ENCODE measurements at regions not wholly inside any gene's neighbourhood (a gene's known extent, or its start where the extent isn't known, plus 50 kb on each side); places are given as distances from the start of the nearest gene placed in this dataset.

GRCh38 chr6:80541886-80542285, 435.4 kb downstream of the BCKDHB start:
- TF ChIP-seq, protein P1, sequence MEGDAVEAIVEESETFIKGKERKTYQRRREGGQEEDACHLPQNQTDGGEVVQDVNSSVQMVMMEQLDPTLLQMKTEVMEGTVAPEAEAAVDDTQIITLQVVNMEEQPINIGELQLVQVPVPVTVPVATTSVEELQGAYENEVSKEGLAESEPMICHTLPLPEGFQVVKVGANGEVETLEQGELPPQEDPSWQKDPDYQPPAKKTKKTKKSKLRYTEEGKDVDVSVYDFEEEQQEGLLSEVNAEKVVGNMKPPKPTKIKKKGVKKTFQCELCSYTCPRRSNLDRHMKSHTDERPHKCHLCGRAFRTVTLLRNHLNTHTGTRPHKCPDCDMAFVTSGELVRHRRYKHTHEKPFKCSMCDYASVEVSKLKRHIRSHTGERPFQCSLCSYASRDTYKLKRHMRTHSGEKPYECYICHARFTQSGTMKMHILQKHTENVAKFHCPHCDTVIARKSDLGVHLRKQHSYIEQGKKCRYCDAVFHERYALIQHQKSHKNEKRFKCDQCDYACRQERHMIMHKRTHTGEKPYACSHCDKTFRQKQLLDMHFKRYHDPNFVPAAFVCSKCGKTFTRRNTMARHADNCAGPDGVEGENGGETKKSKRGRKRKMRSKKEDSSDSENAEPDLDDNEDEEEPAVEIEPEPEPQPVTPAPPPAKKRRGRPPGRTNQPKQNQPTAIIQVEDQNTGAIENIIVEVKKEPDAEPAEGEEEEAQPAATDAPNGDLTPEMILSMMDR (IDR thresholded peaks at IDR 0.05; ENCODE audit: poor library complexity, severe bottlenecking): no peak
- Histone ChIP-seq H3K4me1 (ENCODE audit: insufficient read depth, poor library complexity, severe bottlenecking) (peaks cover 19% of the 10 kb centered on the region), H3K4me3 (ENCODE audit: severe bottlenecking) (no peak overlapping the region), H3K27ac (ENCODE audit: poor library complexity, severe bottlenecking) (peak overlapping the region; percentile 96), H3K27me3 (ENCODE audit: insufficient read depth, poor library complexity, severe bottlenecking) (no peaks in the 10 kb centered on the region), H3K9me3 (ENCODE audit: severe bottlenecking) (no peaks in the 10 kb centered on the region), H3K36me3 (ENCODE audit: low read depth) (no peaks in the 10 kb centered on the region)
- no peak for ATAC-seq (ENCODE audit: low read depth)
- DNase-seq (ENCODE audit: low spot score): no peak

DNA sequence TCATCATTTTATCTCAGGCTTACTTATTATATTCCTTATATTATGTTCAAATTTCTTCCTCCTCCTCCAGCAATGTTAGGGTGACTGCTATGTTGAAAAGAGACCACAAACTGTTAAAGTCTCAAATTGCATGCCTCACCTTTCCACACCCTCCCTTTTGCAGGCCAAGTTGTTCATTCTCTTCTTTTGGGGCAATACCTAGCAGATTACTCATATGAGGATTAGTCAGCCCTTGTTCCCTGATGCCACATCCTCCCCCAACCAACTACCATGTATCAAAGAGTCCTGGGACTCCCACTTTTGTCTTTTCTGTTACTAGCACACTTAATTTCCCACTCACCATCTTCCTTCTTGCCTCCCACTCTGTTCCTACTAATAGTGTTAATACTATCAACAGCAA, 434.7 kb downstream of the BCKDHB start:
- Histone ChIP-seq H3K27me3 (ENCODE audit: insufficient read depth, poor library complexity, severe bottlenecking) (no peaks in the 10 kb centered on the region), H3K4me1 (ENCODE audit: insufficient read depth, poor library complexity, severe bottlenecking) (peaks cover 26% of the 10 kb centered on the region)
- no peak for DNase-seq (ENCODE audit: low spot score)

DNA sequence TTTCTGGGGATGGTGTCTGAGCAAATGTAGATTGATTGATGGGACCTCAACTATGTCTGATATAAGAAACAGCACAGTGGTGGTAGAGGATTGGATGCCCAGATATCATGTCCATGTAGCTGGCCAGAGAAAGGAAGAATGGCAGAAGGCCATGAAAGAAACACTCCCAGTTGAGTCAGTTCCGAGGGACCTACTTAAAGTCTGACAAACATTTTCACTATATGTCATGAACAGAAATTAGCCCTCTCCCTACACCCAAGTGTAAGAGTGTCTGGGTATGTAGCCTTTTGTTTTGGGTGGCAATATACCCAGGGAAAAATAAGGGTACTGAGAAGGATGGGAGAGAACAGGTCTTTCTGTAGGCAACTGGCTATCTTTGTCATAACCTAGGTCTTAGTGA, 434.2 kb downstream of the BCKDHB start:
- H3K4me1 ChIP-seq (ENCODE audit: insufficient read depth, poor library complexity, severe bottlenecking): peaks cover 27% of the 10 kb centered on the region
- ATAC-seq (ENCODE audit: low read depth) (peak; percentile 20; the same call in 2 of the 3 replicates), DNase-seq (ENCODE audit: low spot score) (no peak)
- no peaks in the 10 kb centered on the region for H3K27me3 ChIP-seq (ENCODE audit: insufficient read depth, poor library complexity, severe bottlenecking)
- no peak overlapping the region for H3K4me3 ChIP-seq (ENCODE audit: severe bottlenecking)
- H3K27ac ChIP-seq (ENCODE audit: poor library complexity, severe bottlenecking): peak overlapping the region; percentile 96
- TF ChIP-seq, protein P1 (IDR thresholded peaks at IDR 0.05; ENCODE audit: poor library complexity, severe bottlenecking): no peak
- no peaks in the 10 kb centered on the region for H3K9me3 ChIP-seq (ENCODE audit: severe bottlenecking)
- H3K36me3 ChIP-seq (ENCODE audit: low read depth): peaks cover 4% of the 10 kb centered on the region; the same call in 1 of the 2 replicates

More for the DNA sequence above, 434.7 kb downstream of the BCKDHB start:
- Histone ChIP-seq H3K36me3 (ENCODE audit: low read depth) (peaks cover 4% of the 10 kb centered on the region; the same call in 1 of the 2 replicates), H3K27ac (ENCODE audit: poor library complexity, severe bottlenecking) (peak overlapping the region; percentile 96), H3K9me3 (ENCODE audit: severe bottlenecking) (no peaks in the 10 kb centered on the region), H3K4me3 (ENCODE audit: severe bottlenecking) (no peak overlapping the region)
- TF ChIP-seq, protein P1 (IDR thresholded peaks at IDR 0.05; ENCODE audit: poor library complexity, severe bottlenecking): no peak
- ATAC-seq (ENCODE audit: low read depth): peak; percentile 97

GRCh38 chr6:80537118-80537972, 430.9 kb downstream of the BCKDHB start:
- no peaks in the 10 kb centered on the region for H3K27me3 ChIP-seq (ENCODE audit: insufficient read depth, poor library complexity, severe bottlenecking)
- peaks cover 4% of the 10 kb centered on the region; the same call in 1 of the 2 replicates for H3K36me3 ChIP-seq (ENCODE audit: low read depth)
- no peak overlapping the region for H3K4me3 ChIP-seq (ENCODE audit: severe bottlenecking)
- peak overlapping the region; percentile 25 for H3K27ac ChIP-seq (ENCODE audit: poor library complexity, severe bottlenecking)
- TF ChIP-seq, protein P1 (IDR thresholded peaks at IDR 0.05; ENCODE audit: poor library complexity, severe bottlenecking): no peak
- DNase-seq (ENCODE audit: low spot score) (no peak), ATAC-seq (ENCODE audit: low read depth) (no peak)
- H3K9me3 ChIP-seq (ENCODE audit: severe bottlenecking): no peaks in the 10 kb centered on the region
- peaks cover 27% of the 10 kb centered on the region for H3K4me1 ChIP-seq (ENCODE audit: insufficient read depth, poor library complexity, severe bottlenecking)
